HFFc6 (cell line): ENCODE measurements at regions not wholly inside any gene's neighbourhood (a gene's known extent, or its start where the extent isn't known, plus 50 kb on each side); places are given as distances from the start of the nearest gene placed in this dataset.

Experiments used
- DNase-seq: peaks from one replicate; pipeline ENCODE4 v3.0.0-alpha.2; 2018
- H3K27ac Mint-ChIP-seq: 2 replicates; pipeline ENCODE4 v1.8.0; 2020; ENCODE audit warnings: mild to moderate bottlenecking, mixed read lengths
- H3K27me3 Mint-ChIP-seq: 2 replicates; pipeline ENCODE4 v1.8.0; 2021; ENCODE audit warnings: mild to moderate bottlenecking, moderate library complexity, mixed read lengths; ENCODE audit not compliant: insufficient read depth
- H3K36me3 Mint-ChIP-seq: 2 replicates; pipeline ENCODE4 v1.8.0; 2021; ENCODE audit warnings: low read depth, mixed read lengths
- H3K4me1 Mint-ChIP-seq: 2 replicates; pipeline ENCODE4 v1.8.0; 2020; ENCODE audit warnings: low read depth, mixed read lengths
- H3K4me3 Mint-ChIP-seq: 2 replicates; pipeline ENCODE4 v1.8.0; 2020; ENCODE audit warnings: mild to moderate bottlenecking, moderate library complexity, mixed read lengths
- H3K9me3 Mint-ChIP-seq: 2 replicates; pipeline ENCODE4 v1.8.0; 2020; ENCODE audit warnings: mild to moderate bottlenecking, mixed read lengths
- CTCF ChIP-seq: fragments of 200-600 bp; sonication (generic); IDR thresholded peaks from 2 replicates; pipeline ENCODE4 v1.5.0; 2021; ENCODE audit warnings: antibody characterized with exemption, mild to moderate bottlenecking

- peaks cover 5% of the 10 kb centered on the region; the same call in 1 of the 2 replicates for H3K36me3 Mint-ChIP-seq
- no peaks in the 10 kb centered on the region for H3K9me3 Mint-ChIP-seq
- DNase-seq, result peak; percentile 80
- peaks cover 87% of the 10 kb centered on the region for H3K4me1 Mint-ChIP-seq
- H3K27me3 Mint-ChIP-seq, result no peaks in the 10 kb centered on the region
- peak overlapping the region; percentile 67 for H3K4me3 Mint-ChIP-seq
- peak overlapping the region; percentile 82 for H3K27ac Mint-ChIP-seq
- no peak for TF ChIP-seq CTCF
These were observed 906.9 kb upstream of the RAG2 start for GRCh38 chr11:37504921-37505320.

GRCh38 chr11:37504060-37504611 is 906.1 kb upstream of the RAG2 start:
- peaks cover 5% of the 10 kb centered on the region; the same call in 1 of the 2 replicates for H3K36me3 Mint-ChIP-seq
- no peaks in the 10 kb centered on the region for H3K9me3 Mint-ChIP-seq
- TF ChIP-seq CTCF, result no peak
- H3K4me1 Mint-ChIP-seq, result peaks cover 81% of the 10 kb centered on the region
- DNase-seq, result peak; percentile 94
- H3K27me3 Mint-ChIP-seq, result no peaks in the 10 kb centered on the region
- peak overlapping the region; percentile 82 for H3K27ac Mint-ChIP-seq
- H3K4me3 Mint-ChIP-seq, result peak overlapping the region; percentile 67

GRCh38 chr11:37503411-37504059 is 905.5 kb upstream of the RAG2 start:
- Mint-ChIP-seq H3K4me1 (peaks cover 75% of the 10 kb centered on the region), H3K36me3 (peaks cover 5% of the 10 kb centered on the region; the same call in 1 of the 2 replicates), H3K4me3 (peak overlapping the region; percentile 46; the same call in 1 of the 2 replicates), H3K27me3 (no peaks in the 10 kb centered on the region), H3K9me3 (no peaks in the 10 kb centered on the region), H3K27ac (peak overlapping the region; percentile 82)
- no peak for DNase-seq
- no peak for TF ChIP-seq CTCF

DNA sequence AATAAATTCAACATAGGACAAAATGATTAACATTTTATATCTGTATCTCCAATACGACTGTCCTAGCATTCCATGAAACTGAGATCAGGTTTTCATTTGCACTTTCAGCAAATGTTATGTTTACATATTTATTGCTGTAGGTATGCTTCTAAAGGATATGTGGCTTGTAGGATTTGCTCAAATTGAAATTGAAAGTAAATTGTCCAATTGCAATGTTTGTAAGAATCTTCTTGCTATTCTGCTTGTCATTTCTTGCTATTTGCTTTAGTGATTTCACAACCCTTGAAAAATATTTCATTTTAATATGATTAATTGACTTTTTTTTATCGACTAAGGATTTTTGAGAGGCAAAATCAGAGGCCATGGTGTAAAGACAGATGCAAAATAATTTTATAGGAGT is 904.2 kb upstream of the RAG2 start:
- Mint-ChIP-seq H3K4me1 (peaks cover 73% of the 10 kb centered on the region), H3K27me3 (no peaks in the 10 kb centered on the region)

GRCh38 chr11:37500425-37500824 is 902.4 kb upstream of the RAG2 start:
- peaks cover 71% of the 10 kb centered on the region for H3K4me1 Mint-ChIP-seq
- no peaks in the 10 kb centered on the region for H3K36me3 Mint-ChIP-seq
- DNase-seq, result peak; percentile 8
- H3K27me3 Mint-ChIP-seq, result no peaks in the 10 kb centered on the region
- H3K9me3 Mint-ChIP-seq, result no peaks in the 10 kb centered on the region
- no peak overlapping the region for H3K4me3 Mint-ChIP-seq
- TF ChIP-seq CTCF, result no peak
- no peak overlapping the region; the same call in 1 of the 2 replicates for H3K27ac Mint-ChIP-seq

More for the DNA sequence above, 904.2 kb upstream of the RAG2 start:
- H3K4me3 Mint-ChIP-seq, result no peak overlapping the region
- no peak for DNase-seq
- H3K27ac Mint-ChIP-seq, result no peak overlapping the region
- no peaks in the 10 kb centered on the region for H3K9me3 Mint-ChIP-seq
- TF ChIP-seq CTCF, result no peak
- H3K36me3 Mint-ChIP-seq, result peaks cover 1% of the 10 kb centered on the region; the same call in 1 of the 2 replicates
